ENCODE measurements at regions not wholly inside any gene's neighbourhood (a gene's known extent, or its start where the extent isn't known, plus 50 kb on each side); places are given as distances from the start of the nearest gene placed in this dataset.

- TF ChIP-seq, protein P1, sequence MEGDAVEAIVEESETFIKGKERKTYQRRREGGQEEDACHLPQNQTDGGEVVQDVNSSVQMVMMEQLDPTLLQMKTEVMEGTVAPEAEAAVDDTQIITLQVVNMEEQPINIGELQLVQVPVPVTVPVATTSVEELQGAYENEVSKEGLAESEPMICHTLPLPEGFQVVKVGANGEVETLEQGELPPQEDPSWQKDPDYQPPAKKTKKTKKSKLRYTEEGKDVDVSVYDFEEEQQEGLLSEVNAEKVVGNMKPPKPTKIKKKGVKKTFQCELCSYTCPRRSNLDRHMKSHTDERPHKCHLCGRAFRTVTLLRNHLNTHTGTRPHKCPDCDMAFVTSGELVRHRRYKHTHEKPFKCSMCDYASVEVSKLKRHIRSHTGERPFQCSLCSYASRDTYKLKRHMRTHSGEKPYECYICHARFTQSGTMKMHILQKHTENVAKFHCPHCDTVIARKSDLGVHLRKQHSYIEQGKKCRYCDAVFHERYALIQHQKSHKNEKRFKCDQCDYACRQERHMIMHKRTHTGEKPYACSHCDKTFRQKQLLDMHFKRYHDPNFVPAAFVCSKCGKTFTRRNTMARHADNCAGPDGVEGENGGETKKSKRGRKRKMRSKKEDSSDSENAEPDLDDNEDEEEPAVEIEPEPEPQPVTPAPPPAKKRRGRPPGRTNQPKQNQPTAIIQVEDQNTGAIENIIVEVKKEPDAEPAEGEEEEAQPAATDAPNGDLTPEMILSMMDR (conservative IDR thresholded peaks at IDR 0.05 in 1 of 2, IDR thresholded peaks at IDR 0.05 in 1 of 2; ENCODE audit: low read depth in 1 of 2, low read length in 2 of 2) = no peak
- TF ChIP-seq EZH2 (IDR thresholded peaks at IDR 0.05; ENCODE audit: low read length, missing control alignments) = no peak
Measured at GRCh38 chr12:75658901-75659823, 147.8 kb upstream of the KRR1 start.
